Germinal center (tissue), 1 donor: ENCODE measurements at regions not wholly inside any gene's neighbourhood (a gene's known extent, or its start where the extent isn't known, plus 50 kb on each side); places are given as distances from the start of the nearest gene placed in this dataset.
A peak's percentile ranks its signal among the peaks of the same experiment; 100 is the strongest.

ENCODE experiments used
- DNase-seq: peaks from one replicate; pipeline ENCODE4 v3.0.0; 2012; ENCODE audit warnings: mixed read lengths, low spot score

DNA sequence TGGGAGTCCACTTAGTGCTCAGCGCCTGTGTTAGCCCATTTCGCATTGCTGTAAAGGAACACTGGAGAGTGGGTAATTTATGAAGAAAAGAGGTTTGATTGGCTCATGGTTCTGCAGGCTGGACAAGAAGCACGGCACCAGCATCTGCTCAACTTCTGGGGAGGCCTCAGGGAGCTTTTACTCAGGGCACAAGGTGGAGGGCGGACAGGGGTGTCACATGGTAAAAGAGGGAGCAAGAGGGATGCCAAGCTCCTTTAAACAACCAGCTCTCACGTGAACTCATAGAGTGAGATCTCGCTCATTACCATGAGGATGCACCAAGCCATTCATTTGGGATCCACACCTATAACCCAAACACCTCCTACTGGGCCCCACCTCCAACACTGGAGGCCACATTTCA is 181.4 kb upstream of the TLE3 start:
- no peak for DNase-seq

DNA sequence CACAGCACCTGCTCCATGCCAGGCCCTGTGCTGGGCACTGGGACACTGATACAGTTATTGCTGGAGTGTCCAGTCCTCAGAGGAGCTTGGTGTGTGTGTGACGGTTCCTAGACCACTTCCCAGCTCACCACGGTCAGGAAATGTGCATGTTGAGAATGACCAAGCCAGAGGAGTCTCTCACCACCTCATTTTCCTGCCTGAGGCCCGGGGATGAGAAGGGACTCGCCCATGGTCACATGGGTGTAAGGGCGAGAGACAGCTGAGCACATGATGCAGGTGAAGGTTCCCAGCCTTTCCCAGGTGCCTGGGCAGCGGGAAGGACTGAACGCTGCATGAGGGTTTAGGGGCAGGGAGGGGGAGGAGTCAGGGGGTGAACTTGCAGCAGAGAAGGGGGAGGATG is 180.9 kb upstream of the TLE3 start:
- no peak for DNase-seq

DNA sequence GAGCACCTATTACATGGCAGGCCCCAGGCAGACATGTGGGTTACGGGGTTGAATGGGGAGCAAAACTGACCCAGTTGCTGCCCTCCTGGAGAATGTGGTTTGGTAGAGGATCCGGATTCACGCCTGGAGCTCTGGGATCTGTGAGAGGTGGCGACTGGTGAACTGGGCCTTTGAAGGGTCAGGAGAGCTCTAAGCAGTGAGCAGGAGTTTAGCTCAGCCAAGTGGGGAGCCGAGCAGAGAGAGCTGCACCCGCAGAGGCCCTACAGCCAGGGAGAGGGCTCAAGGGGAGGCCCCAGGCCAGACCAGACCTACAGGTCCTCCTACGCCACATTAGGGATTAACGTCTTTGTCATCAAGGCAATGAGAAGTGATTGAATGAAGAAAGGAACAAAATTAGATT is 179.8 kb upstream of the TLE3 start:
- DNase-seq, result no peak

DNA sequence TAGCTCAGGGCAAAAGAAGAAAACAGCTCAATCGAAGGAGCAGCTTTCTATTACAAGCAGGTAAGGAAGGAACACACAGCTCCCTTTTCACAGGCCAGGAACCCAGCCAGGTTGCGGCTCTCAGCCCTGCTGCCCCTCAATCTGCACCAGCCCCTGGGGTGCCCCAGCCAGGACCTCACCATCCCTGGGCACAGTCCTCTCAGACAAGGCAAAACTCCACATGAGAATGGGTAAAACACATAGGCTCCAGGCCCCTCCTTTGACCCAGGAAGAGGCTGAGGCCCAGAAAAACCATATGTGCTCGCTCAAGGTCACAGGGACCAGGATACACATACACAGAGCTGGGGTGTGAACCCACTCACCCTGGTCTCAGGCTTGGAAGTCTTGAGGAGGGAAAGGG is 178.7 kb upstream of the TLE3 start:
- DNase-seq, result no peak

DNA sequence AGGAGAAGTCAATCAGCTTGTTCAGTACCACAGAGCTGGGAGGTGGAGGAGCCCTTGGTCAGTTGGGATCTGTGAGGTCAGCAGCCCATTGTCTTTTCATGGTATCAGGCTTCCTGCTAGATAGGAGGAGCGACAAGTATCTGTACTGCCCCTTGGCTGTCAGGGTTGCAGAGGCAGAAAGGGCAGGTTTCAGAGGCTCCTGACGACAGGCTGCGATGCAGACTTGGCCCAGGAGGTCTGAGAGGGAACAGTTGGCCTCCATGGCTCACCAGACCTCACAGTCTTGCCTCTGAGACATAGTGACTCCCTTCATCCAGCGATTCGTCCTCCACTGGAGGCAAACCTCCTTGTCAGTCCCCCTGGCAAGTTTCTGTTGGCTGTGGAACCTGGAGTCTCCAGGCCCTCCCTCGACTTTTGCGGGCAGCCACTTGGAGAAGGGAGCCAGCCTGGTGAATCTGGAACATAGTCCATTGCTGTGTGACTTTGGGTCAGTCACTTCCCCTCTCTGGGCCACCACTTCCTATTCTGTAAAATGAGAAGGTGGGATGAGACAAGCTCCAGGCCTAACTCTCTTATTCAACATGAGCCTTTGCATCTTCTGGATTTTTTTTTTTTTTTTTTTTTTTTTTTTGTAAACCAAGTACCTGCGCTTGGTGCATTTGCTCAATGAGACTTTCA is 177.9 kb upstream of the TLE3 start:
- no peak for DNase-seq

DNA sequence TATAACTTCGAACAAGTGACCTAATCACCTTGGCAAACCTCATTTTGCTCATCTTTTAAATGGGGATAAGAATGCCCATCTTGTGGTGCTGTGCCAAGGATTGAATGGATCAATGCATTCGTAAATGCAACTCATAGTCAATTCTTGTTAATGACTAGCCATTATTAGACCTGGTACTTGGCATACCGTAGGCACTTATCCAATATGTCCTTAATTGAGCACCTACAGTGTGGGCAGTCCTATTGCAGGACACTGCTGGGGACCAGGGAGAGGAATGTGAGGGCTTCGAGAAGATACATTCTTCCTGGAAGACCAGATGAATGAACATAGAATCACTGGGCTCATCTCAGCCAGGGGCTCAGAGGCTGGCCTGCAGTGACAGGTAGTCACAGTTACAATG is 177.2 kb upstream of the TLE3 start:
- DNase-seq, result no peak

DNA sequence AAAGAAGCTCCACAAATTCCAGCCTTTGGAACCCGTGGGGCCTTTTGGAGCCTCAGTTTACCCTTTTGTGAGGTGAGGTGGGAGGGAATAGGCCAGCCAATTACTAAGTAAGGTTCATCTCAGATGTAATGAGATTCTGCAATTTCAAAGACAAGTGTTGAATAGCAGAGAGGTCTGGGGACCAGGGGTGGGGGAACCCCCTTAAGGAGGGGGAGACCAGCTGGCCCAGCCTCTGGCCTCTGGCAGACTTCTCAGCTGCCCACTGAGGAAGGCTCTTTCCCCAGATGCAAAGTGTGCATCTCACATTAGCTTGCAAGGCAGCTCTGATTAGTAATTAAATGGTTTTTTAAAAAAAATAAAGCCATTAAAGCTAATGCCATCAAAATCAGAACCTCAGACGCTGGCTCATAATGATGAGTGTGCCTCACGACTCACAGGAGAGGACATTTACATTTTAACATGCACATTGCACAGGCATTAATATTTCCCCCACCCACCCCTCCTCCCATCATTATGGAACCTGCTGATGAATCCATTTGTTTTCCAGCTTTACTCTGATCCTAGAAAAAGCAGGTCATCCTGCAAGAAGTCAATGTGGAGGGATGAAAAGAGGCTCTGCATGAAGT is 176.7 kb upstream of the TLE3 start:
- DNase-seq, result no peak

DNA sequence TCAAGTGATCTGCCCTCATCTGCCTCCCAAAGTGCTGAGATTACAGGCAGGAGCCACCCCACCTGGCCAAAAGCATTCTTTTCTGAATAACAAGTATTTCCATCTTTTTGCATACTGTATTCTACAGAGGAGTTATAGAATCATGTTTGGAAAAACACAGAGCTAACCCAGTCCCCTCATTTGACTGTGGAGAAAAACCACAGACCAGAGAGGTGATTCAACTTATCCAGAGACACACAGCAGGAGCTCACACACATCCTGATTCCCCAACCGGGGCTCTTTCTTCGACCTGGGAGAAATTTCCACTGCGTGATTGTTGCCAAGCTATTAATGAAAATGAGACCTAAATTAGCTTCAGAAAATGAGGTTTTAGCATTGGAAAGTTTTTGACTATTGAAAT is 176.1 kb upstream of the TLE3 start:
- DNase-seq, result no peak

DNA sequence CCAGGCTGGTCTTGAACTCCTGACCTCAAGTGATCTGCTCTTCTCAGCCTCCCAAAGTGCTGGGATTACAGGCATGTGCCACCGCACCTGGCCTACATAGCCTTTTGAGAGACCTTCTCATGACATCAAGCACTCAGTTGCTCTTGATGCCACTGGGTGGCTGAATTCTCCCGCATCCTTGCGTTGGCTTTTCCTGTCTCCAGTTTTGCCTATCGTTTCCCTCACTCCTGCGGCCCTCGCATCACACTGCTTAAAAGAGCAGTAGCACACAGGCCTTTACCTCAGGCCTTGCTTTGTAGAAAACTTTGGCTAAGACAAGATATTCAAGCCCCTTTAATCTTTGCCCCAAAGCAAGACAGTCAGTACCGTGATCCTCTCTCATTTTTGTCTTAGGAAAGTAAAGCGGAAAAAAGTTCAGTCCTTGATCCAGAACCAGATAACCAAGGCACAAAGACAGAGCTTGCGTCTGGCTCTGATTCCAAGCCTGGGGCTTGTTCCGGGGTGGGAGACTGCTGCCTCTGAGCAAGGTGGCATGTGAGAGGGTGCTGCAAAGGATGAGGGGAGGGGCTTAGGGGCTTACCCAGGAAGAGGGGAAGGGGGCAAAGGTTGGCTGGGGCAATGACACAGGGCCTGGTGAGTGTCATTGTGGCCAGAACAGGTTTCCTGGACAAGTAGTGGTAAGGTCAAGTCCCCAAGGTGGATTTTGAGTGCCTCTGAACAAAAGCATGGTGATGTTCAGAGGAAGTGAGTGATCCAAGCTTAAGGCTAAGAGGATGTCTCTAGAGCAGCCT is 175.0 kb upstream of the TLE3 start:
- DNase-seq, result no peak

DNA sequence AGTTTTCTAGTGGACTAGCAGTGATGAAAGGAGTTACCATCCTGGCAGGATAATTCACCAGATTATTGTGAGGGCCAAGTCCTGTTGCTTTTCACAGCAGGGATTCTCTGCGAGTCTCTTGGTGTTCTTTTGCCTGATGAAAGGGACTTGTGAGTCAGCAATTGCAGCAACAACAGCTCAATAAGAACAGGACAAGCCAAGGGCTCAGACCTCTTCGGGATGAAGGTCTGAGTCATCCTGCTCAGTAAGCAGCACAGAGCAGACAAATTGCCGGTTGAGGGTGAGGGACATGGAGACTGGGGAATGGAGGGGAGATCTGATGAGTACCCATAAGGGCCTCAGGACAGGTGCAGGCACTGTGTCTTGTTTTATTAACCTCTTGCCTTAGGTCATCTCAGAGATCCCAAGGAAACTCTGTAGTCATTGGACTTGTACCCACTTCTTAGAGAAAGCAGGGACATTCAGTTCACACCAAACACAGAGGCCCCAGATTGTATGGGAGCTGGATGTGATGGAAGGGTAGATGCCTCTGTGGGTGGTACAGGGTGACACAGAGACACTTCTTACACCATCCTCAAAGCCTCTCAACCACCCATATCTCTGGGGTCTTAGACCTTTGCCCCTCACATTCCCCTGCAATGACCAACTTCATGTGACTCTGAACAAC is 173.8 kb upstream of the TLE3 start:
- no peak for DNase-seq

DNA sequence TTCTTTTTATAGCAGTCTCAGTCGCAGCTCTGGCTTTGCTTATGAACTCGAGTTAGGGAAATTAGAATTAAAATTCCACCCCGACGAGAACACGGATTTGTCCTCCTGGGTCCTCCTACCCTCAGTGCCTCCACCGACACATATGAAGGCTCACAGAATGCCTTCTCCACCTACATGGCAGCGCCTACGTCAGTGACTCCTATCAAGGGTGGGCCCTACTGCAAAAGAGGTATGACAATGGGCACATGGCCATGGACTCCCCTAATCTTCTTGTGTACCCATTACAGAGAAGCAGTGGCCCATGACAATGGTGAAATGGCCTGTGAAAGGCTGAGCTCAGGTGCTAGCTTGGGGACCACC is 173.0 kb upstream of the TLE3 start:
- DNase-seq, result no peak

DNA sequence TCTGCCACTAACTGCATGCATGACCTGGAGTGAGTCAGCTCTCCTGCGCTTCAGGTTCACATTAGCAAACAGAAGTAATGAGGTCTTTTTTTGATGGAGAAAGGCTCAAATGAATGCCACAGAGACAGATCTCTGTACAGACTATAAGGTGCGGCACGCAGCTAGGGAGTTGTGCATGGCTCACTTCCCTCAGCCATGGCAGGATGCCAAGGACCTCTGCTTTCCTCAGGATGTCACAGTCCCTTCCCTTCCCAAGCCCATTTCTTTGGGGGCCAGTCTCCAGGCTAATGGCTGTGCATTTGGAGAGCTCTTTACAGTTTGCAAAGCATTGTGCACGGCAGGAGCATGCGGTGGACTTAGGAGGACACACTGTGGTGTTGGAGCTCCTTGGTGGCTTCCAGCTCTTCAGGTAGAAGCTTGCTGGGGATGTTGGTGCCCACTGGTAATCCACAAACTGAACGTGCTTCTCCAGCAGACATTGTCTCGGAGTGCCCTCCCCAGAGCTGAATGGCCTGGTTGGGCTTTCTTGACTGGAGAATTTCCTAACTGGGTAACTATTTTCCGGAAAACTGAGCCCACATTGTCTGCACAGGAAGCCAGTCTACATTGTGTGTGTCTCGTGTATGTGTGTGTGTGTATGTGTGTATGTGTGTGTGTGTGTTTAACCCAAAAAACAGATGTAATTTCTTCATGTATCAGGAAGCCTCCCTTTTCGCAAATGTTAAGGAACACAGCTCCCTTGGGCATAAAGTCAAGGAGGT is 172.5 kb upstream of the TLE3 start:
- DNase-seq, result no peak

DNA sequence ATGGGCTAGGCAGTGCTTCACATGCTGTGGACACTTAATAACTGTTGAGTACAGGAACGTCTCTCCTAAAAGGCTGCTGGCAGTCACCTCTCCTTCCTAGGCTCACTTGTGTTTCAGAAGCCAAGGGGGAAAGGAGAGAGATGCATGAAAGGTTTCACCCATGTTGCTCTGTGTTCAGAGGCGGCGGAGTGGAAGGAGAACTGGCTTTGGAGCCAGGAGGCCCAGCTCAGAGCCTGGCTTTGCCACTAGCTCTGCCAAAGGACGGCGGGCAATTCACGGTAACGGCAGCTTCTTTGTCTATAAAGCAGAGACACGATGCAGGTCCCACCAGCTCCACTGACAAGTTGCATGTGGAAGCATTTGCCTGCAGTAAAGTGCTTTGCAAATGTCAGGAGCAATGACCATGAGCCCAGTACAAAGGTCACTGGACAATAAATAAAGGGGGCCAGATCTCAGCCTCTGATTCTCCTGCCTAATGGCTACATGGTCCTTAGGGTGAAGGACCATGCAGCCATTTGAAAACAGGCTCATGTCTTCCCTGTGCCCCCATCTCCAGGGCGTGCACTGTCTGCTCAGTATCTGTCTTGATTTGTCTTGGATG is 171.7 kb upstream of the TLE3 start:
- DNase-seq, result no peak

DNA sequence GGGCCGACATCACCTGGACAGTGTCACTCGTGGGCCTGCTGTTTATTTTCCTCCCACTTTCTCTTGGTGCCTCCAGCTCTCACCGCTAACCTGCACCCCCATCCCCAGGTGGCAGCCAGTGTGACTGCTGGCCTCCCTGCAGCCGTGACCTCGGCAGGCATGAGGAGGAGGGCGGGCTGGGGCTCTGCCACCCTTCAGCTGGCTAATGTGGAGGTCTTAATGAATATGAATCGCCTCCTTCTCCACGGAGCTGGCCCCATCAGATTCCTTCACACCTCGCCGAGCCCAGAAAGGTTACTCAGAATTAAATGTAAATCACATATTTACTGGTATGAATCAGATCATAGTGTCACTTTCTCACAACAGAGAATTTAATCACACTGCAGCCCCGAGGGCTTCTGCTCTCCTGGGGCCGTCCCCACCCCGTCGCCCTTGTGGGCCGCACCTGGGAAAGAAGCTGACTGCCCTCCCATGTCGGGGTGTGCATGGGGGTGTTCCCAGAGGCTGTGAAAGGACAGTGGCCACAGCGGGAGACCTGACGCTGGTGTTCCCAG is 171.1 kb upstream of the TLE3 start:
- peak; percentile 50 for DNase-seq

DNA sequence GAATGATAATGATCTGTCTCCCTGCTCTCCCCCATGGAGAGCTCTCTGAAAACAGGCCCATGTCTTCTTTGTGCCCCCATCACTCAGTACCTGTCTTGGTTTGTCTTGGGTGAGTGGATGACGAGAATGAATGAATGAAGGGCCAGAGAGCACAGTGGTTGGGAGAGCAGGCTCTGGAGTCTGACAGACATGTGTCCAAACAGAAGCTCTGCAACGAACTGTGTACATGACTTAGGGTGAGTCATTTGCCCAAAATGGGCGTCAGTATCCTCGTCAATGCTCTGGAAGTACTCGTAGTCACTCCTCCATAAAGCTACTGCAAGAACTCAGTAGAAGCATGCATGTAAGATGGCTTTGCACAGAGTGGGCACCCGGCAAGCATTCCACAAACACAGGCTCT is 170.2 kb upstream of the TLE3 start:
- DNase-seq, result no peak

DNA sequence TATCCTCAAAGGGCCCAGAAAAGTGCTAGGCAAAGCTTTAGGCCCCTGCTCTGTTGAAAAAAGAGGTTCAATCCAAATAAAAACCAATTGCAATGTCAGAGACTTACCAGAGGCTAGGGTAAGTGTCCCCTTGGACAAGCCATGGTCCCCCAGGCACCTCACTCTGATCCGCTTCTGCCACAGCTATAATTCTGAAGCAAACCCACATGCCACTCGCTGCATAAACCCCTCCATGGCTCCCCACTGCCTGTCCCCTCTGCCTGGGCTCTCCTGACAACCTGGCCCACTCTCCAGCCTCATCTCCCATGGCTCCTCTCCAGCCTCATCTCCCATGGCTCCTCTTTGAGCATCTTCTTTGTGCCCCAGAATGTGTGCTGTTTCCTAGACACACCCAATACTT is 169.6 kb upstream of the TLE3 start:
- DNase-seq, result no peak

DNA sequence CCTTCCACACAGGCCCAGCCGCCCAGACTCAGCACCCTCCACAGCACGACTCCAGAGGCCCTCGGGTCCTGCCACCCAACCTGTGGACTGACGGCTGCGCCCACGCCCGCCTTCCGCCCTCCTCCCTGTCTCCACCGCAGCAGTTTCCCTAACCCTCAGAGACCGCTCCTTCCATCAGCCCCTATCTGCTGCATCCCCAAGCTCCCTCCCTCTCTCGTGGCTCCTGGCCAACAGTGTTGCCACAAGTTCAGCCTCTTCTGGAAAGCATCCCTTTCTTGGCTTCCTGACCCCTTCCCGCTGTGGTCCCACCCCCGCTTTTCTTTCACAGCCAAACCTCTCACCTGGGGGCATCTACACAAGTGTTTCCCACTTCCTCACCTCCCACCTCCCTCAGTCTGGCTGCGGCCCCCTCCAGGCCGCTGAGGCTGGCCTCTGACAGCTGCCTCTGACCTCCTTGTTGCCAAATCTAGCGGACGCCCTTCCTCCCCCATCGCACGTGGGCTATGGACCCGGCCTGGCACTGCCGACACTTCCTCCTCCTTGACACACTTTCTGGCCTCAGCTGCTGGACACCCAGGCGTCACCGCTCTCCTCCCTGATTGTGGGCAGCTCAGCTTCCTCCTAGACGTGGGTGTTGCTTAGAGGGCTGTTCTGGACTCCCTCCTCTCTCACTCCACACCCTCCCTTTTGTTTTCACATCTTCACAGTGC is 168.8 kb upstream of the TLE3 start:
- DNase-seq, result no peak

DNA sequence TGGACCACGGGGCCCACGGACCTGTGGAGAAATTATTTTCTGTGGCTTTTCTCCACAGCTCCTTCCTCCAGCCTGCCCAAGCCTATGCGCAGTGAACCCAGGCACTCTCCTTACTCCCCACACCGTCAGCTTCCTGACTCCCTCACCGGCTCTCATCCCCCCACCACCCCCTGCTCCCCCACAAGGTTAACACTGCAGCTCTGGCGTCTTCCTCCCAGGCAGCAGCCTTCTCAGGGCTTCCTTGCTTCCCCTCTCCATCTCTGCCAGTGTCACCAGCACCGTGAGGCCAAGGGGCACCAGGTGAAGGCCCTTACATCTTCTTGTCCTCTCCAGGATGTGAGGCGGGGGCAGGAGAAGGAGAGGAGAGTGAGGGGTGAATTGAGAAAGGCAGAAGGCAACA is 168.3 kb upstream of the TLE3 start:
- DNase-seq, result no peak

DNA sequence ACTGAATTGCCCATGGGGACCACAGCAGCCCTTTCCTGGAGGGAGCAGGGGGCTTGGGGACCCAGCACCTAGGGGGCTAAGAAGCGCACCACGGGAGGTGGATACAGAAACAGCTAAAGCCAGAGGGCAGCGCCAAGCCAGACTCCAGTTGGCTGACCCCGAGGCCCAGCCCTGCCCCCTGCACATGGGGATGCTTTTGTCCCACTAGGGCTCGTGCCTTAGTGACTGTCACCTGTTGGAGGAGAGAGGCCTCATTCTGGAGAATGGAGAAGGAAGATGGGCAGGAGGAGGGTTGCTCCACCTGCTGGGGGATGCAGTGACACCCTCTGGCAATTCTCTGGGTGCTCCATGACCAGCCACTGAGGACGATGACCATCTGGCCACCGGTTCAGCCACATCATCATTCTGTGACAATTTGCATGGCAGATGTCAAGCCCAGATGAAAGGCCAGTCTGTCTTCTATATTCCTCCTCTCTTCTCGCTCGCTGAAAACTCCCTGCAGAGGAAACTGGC is 167.8 kb upstream of the TLE3 start:
- DNase-seq, result no peak

DNA sequence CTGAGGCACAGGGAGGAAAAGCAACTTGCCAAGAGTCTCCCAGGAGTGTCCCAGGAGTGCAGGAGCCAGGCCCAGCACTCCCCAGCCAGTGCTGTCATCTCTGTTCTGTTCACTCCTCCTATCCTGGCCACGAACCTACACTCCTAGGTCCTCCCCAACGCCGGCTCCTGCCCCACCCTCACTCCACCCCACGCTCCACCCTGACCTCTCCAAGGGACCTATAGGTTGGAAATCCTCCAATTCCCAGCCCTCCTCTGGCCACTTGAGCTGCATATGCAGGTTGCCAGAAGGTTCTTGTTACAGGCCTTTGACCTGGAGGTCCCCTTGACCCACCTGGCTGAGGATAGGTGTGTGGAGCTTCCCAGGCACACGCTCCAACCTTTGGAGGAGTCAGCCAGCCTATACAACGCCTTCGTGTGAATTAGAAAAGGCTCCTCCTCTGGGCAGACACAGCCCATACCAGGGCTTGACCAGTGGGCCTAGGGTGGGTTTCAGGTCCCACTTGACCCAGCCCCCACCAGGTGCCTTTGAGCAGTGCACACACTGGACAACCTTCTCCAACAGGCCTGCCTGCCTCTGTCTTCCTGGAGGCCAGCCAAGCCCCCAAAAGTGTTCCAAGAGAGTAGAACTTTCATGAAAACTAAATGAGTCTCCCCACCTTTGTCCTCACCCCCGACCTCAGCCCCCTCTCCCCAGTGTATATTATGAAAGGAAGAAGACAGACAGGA is 167.2 kb upstream of the TLE3 start:
- DNase-seq, result no peak
